ENCODE measurements at regions not wholly inside any gene's neighbourhood (a gene's known extent, or its start where the extent isn't known, plus 50 kb on each side); places are given as distances from the start of the nearest gene placed in this dataset.

DNA sequence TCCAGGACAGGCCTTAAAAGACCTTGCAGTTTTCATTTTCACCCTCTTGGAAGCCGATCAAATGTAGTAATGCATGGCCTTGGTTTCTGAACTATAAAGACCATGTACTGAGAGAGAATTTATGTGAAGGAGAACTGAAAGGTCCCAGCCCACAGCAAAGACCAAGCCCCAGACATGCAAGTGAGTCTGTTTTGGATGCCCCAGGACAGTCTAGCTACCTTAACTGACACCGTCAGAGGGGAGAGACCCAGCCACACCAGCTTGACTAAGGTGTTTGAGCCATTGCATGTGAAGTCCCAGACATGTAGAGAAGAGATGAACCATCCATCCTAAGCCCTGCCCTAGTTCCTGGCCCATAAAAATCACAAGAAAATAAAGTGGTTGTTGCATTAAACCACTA is 316.8 kb upstream of the GATB start:
- no peak for TF ChIP-seq POLR2A (IDR thresholded peaks at IDR 0.05)
- TF ChIP-seq, protein P1, sequence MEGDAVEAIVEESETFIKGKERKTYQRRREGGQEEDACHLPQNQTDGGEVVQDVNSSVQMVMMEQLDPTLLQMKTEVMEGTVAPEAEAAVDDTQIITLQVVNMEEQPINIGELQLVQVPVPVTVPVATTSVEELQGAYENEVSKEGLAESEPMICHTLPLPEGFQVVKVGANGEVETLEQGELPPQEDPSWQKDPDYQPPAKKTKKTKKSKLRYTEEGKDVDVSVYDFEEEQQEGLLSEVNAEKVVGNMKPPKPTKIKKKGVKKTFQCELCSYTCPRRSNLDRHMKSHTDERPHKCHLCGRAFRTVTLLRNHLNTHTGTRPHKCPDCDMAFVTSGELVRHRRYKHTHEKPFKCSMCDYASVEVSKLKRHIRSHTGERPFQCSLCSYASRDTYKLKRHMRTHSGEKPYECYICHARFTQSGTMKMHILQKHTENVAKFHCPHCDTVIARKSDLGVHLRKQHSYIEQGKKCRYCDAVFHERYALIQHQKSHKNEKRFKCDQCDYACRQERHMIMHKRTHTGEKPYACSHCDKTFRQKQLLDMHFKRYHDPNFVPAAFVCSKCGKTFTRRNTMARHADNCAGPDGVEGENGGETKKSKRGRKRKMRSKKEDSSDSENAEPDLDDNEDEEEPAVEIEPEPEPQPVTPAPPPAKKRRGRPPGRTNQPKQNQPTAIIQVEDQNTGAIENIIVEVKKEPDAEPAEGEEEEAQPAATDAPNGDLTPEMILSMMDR (IDR thresholded peaks at IDR 0.05): no peak

Measured in esophagus squamous epithelium (tissue), 4 donors.